Ishikawa (cell line): ENCODE measurements at regions not wholly inside any gene's neighbourhood (a gene's known extent, or its start where the extent isn't known, plus 50 kb on each side); places are given as distances from the start of the nearest gene placed in this dataset.

Experiments
- CEBPB ChIP-seq: IDR thresholded peaks from 2 replicates; pipeline ENCODE4 v1.6.1; 2012
- CREB1 ChIP-seq: IDR thresholded peaks from 2 replicates; pipeline ENCODE4 v1.6.1; 2012; ENCODE audit warnings: low read depth
- EGR1 ChIP-seq: IDR thresholded peaks from 2 replicates; pipeline ENCODE4 v1.6.1; 2012
- EP300 ChIP-seq: IDR thresholded peaks from 2 replicates; pipeline ENCODE4 v1.6.1; 2012; ENCODE audit warnings: borderline replicate concordance
- FOXM1 ChIP-seq: IDR thresholded peaks from 2 replicates; pipeline ENCODE4 v1.6.1; 2012; ENCODE audit warnings: low read depth, borderline replicate concordance
- NFIC ChIP-seq: IDR thresholded peaks from 2 replicates; pipeline ENCODE4 v1.6.1; 2012
- RAD21 ChIP-seq: IDR thresholded peaks from 2 replicates; pipeline ENCODE4 v1.6.1; 2012; ENCODE audit warnings: low read depth
- TAF1 ChIP-seq: IDR thresholded peaks from 2 replicates; pipeline ENCODE4 v1.6.1; 2012; ENCODE audit warnings: low read depth, mild to moderate bottlenecking
- TCF12 ChIP-seq: IDR thresholded peaks from 2 replicates; pipeline ENCODE4 v1.6.1; 2012; ENCODE audit warnings: low read depth
- TEAD4 ChIP-seq: IDR thresholded peaks from 2 replicates; pipeline ENCODE4 v1.6.1; 2012
- YY1 ChIP-seq: IDR thresholded peaks from 2 replicates; pipeline ENCODE4 v1.6.1; 2012; ENCODE audit warnings: low read depth
- ZBTB7A ChIP-seq: IDR thresholded peaks from 2 replicates; pipeline ENCODE4 v1.6.1; 2012; ENCODE audit warnings: low read depth
- TF ChIP-seq, protein P1 (sequence below): IDR thresholded peaks from 2 replicates; pipeline ENCODE4 v1.6.1; 2012
- TF ChIP-seq, protein P2 (sequence below): IDR thresholded peaks from 2 replicates; pipeline ENCODE4 v1.6.1; 2012; ENCODE audit warnings: low read depth, mild to moderate bottlenecking
- TF ChIP-seq, protein P3 (sequence below): IDR thresholded peaks from 2 replicates; pipeline ENCODE4 v1.6.1; 2012

DNA sequence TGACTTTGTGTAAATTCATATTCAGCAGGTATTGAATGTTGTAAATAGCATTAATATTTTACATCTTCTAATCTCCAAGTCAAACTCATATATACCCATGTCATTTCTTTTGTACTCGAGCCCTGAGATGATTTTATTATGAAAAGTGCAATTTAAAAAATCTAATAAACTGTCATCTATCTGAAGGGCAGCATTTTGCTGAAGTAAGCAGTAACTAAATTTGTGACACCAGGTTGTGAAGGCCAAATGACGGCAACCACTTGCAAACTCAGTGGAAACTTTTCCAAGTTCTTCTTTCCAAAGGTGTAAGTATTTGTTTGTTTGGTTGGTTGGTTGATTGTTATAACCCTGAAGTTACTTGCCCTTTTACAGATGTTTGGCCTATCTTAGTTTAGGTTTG is 188.3 kb downstream of the GPR37 start:
- TF ChIP-seq RAD21: no peak
- TF ChIP-seq EP300: no peak
- TF ChIP-seq NFIC: no peak
- TF ChIP-seq CREB1: no peak
- no peak for TF ChIP-seq TEAD4
- no peak for TF ChIP-seq EGR1
- TF ChIP-seq ZBTB7A: no peak
- no peak for TF ChIP-seq YY1
- TF ChIP-seq FOXM1: no peak
- TF ChIP-seq TAF1: no peak
- TF ChIP-seq, protein P1, sequence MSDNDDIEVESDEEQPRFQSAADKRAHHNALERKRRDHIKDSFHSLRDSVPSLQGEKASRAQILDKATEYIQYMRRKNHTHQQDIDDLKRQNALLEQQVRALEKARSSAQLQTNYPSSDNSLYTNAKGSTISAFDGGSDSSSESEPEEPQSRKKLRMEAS: no peak

DNA sequence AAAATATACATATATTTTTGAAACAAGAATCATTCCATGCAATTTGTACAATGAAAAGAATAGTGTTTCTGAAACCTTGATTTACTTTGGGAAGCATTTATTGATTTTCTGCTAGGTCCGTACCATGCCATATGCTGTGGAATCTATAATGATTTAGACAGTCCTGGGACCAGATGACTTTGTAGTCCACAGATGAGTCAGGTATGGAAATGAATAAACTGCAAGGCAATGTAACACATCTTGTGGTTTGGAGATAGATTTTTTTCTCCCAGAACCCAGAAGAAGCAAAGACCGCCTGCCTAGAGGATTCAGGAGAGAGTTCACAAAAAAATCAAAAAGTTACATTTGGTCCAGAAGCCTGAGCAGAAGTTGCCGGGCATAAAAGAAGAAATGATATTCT is 190.4 kb downstream of the GPR37 start:
- TF ChIP-seq, protein P2, sequence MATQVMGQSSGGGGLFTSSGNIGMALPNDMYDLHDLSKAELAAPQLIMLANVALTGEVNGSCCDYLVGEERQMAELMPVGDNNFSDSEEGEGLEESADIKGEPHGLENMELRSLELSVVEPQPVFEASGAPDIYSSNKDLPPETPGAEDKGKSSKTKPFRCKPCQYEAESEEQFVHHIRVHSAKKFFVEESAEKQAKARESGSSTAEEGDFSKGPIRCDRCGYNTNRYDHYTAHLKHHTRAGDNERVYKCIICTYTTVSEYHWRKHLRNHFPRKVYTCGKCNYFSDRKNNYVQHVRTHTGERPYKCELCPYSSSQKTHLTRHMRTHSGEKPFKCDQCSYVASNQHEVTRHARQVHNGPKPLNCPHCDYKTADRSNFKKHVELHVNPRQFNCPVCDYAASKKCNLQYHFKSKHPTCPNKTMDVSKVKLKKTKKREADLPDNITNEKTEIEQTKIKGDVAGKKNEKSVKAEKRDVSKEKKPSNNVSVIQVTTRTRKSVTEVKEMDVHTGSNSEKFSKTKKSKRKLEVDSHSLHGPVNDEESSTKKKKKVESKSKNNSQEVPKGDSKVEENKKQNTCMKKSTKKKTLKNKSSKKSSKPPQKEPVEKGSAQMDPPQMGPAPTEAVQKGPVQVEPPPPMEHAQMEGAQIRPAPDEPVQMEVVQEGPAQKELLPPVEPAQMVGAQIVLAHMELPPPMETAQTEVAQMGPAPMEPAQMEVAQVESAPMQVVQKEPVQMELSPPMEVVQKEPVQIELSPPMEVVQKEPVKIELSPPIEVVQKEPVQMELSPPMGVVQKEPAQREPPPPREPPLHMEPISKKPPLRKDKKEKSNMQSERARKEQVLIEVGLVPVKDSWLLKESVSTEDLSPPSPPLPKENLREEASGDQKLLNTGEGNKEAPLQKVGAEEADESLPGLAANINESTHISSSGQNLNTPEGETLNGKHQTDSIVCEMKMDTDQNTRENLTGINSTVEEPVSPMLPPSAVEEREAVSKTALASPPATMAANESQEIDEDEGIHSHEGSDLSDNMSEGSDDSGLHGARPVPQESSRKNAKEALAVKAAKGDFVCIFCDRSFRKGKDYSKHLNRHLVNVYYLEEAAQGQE: no peak
- TF ChIP-seq, protein P1: no peak

DNA sequence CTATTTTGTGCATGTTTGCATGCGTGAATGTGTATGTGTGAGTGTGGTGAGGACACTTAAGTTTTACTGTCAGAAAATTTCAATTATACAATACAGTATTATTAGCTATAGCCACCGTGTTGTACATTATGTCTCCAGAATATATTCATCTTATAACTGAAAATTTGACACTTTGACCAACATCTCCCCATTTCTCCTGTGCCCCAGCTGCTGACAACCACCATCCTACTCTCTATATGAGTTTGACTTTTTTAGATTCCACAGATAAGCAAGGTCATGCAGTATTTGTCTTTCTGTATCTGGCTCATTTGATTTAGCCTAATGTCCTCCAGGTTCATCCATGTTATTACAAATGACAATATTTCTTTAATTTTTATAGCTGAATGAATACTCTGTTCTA is 195.0 kb downstream of the GPR37 start:
- TF ChIP-seq CREB1 (no peak), EP300 (no peak), ZBTB7A (no peak)
- TF ChIP-seq, protein P1: no peak

DNA sequence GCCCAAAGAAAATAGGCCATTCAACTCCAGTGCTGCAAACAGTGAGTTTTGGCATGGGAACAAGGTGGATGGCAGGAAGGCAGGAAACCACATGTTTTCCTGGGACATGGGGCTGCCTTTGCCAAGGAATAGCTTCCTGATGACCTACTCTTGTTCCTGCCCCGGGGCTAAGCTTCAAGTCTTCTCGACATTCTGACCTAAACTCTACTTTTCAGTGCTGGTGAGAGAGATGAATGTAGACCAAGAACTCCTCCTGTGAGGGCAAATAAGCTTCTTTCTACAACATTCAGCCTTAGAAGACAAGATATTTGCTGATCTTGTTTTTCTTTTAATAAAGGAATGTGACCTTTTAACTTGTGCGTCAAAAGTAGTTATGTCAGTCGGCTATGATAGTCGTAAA is 199.0 kb downstream of the GPR37 start:
- TF ChIP-seq EP300: no peak
- TF ChIP-seq, protein P2: no peak
- no peak for TF ChIP-seq EGR1
- TF ChIP-seq YY1: no peak
- TF ChIP-seq, protein P1: no peak
- TF ChIP-seq CREB1: no peak
- no peak for TF ChIP-seq TCF12
- TF ChIP-seq TEAD4: no peak
- no peak for TF ChIP-seq TAF1
- TF ChIP-seq CEBPB: no peak
- TF ChIP-seq NFIC: no peak
- TF ChIP-seq, protein P3, sequence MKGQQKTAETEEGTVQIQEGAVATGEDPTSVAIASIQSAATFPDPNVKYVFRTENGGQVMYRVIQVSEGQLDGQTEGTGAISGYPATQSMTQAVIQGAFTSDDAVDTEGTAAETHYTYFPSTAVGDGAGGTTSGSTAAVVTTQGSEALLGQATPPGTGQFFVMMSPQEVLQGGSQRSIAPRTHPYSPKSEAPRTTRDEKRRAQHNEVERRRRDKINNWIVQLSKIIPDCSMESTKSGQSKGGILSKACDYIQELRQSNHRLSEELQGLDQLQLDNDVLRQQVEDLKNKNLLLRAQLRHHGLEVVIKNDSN: no peak
- TF ChIP-seq RAD21: no peak
- no peak for TF ChIP-seq FOXM1

DNA sequence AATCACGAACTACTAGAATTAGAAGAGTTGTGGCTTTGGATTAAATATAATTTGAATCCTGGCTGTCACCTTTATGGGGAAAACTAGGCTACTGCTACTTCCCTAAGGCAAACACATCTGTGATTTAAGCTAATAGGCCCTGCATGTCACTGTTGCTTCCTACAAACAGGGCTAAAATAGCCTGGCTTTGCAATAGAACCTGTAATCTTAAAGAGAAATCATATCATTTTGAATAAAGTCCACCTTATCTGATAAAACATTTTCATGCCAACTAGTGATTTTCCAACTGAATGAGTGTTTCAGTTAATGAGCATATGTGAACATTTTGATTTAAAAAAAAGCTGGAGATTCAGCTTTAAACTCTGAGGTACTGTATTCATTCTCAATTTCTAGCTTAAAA is 208.0 kb downstream of the GPR37 start:
- TF ChIP-seq TAF1 (no peak), FOXM1 (no peak), CREB1 (no peak), EP300 (no peak)
- TF ChIP-seq, protein P1: no peak

DNA sequence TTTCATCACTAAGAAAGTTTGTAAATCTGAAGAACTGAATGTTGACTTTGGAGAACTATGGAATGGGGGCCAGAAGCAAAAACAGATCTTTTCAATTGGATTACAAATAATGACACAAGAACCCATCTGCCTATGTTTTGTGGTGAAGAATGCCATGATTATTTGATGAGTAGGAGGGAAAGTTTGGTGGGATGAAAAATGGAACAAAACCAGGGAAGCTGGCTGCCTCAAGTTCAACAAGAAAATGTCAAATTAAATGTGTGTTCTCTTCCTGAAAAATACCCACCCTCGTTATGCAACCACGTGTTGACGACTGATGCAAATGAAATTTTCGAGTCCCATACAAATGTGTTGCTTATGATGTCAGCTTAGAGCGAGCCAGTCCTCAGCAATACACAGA is 208.5 kb downstream of the GPR37 start:
- TF ChIP-seq ZBTB7A (no peak), CREB1 (no peak), FOXM1 (no peak), NFIC (no peak), TEAD4 (no peak), TCF12 (no peak), RAD21 (no peak), EP300 (no peak), CEBPB (no peak), TAF1 (no peak), YY1 (no peak)
- TF ChIP-seq, protein P2: no peak
- TF ChIP-seq, protein P1: no peak
- TF ChIP-seq, protein P3: no peak
